Mesodermal cell (in vitro differentiated cells): ENCODE measurements at regions not wholly inside any gene's neighbourhood (a gene's known extent, or its start where the extent isn't known, plus 50 kb on each side); places are given as distances from the start of the nearest gene placed in this dataset.

Experiments
- H3K27ac ChIP-seq: 2 replicates; pipeline ENCODE4 v1.7.0; 2013; ENCODE audit warnings: mild to moderate bottlenecking, low read depth, low read length, moderate library complexity; ENCODE audit not compliant: severe bottlenecking
- H3K36me3 ChIP-seq: 2 replicates; pipeline ENCODE4 v1.7.1; 2013; ENCODE audit warnings: mild to moderate bottlenecking, low read length, moderate library complexity; ENCODE audit not compliant: control insufficient read depth, insufficient read depth
- H3K4me1 ChIP-seq: one replicate; pipeline ENCODE4 v1.7.1; 2013; ENCODE audit warnings: mild to moderate bottlenecking, low read length; ENCODE audit not compliant: insufficient read depth, control insufficient read depth, poor library complexity, severe bottlenecking
- H3K4me3 ChIP-seq: 2 replicates; pipeline ENCODE4 v1.7.0; 2013; ENCODE audit warnings: low read length, control low read depth, mild to moderate bottlenecking; ENCODE audit not compliant: insufficient read depth, poor library complexity, severe bottlenecking; ENCODE audit errors: extremely low read depth
- H3K9me3 ChIP-seq: 2 replicates; pipeline ENCODE4 v1.7.1; 2013; ENCODE audit warnings: mild to moderate bottlenecking, low read length, moderate library complexity; ENCODE audit not compliant: control insufficient read depth
- WGBS, 2 experiments: methylation state at CpG; one replicate each; pipeline ENCODE4 v1.1.5; 2013; ENCODE audit warnings: missing lambda C conversion rate in 2 of 2; ENCODE audit not compliant: insufficient coverage in 2 of 2; 5-methylcytosine and 5-hydroxymethylcytosine counted together

DNA sequence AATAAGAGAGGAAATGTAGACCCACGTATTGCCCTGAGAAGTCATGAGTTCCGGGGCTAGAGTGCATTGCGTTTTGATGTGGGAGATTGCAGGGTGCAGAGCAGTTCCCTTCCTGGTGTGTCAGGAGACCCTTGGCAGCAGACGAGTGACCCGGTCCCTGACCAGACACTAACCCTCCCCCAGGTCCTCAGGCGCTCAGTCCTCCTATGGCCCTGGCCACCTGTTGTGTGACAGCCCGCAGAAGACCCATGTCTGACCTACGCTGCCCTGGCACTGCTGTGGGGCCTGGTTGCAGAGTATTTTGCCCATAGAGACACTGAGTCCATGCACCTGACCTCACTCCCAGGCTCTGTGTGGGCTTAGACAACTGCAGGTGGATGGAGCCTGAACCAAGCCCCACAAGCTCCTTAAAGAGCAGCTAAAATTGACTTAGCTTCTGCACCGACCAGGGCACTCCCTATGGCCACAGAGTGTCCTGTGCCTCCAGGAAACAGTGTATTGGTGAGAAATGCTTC lies 833.8 kb downstream of the TBC1D22A start:
- H3K36me3 ChIP-seq: no peaks in the 10 kb centered on the region
- no peak overlapping the region for H3K27ac ChIP-seq
- H3K4me1 ChIP-seq: no peaks in the 10 kb centered on the region
- 78 to 82% methylated on average over 6 to 7 of the region's 9 CpGs for WGBS, 2 experiments
- no peak overlapping the region for H3K4me3 ChIP-seq
- H3K9me3 ChIP-seq: peaks cover 29% of the 10 kb centered on the region

DNA sequence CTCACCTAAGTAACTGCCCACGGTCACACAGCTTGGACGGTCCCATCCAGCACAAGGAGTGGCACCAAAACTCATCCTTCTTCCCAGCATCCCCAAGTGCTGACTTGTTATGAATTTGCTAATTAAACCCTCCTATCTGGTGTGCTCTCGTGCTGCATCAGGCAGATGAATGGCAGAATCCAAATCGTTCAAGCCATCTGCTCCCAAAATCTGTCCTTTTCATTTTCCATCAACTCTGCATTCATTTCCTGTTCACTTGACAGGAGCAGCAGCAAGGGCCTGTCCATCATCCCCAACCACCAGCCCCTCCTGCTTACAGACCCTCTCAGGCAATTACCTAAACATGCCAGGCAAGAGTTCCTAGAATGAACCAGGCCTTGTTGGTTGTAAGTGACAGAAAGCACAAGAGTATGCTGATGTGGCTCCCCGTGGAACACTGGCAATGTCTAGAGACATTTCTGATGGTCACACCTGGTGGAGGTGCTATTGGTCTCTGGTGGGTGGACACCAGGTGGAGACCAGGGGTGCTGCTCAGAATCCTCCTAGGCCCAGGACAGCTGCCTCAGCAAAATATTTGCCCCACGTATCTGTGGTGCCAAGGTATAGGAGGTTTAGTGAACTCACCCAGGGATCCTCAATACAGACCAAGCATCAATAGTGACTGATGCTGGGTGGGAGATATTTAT lies 832.5 kb downstream of the TBC1D22A start:
- peaks cover 29% of the 10 kb centered on the region for H3K9me3 ChIP-seq
- no peak overlapping the region for H3K27ac ChIP-seq
- H3K4me1 ChIP-seq: no peaks in the 10 kb centered on the region
- no peaks in the 10 kb centered on the region for H3K36me3 ChIP-seq
- H3K4me3 ChIP-seq: no peak overlapping the region
- WGBS, 2 experiments: 83 to 85% methylated on average over 4 to 6 of the region's 6 CpGs

DNA sequence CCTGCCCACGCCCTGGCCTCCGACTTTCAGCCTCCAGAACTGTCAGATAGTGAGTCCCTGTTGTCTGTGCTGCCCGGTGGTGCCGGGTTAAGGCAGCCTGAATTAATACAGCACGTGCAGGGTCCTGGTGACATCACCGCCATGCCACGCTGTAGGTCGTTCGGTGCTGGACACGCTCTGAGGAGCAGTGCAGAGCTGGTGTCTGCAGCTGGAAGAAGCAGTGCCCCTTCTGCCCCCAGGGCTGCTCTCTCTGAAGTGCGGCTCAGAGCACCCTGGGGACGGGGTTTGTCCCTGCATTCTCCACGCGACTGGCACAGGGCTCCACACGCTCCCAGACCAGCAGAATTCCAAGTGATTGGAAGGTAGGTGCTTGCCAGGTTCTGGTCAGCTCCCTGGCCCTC lies 831.5 kb downstream of the TBC1D22A start:
- H3K4me3 ChIP-seq: no peak overlapping the region
- no peaks in the 10 kb centered on the region for H3K4me1 ChIP-seq
- peaks cover 30% of the 10 kb centered on the region for H3K9me3 ChIP-seq
- no peaks in the 10 kb centered on the region for H3K36me3 ChIP-seq
- no peak overlapping the region for H3K27ac ChIP-seq
- 91 to 93% methylated on average over 11 to 15 of the region's 15 CpGs for whole genome bisulfite sequencing, 2 experiments

DNA sequence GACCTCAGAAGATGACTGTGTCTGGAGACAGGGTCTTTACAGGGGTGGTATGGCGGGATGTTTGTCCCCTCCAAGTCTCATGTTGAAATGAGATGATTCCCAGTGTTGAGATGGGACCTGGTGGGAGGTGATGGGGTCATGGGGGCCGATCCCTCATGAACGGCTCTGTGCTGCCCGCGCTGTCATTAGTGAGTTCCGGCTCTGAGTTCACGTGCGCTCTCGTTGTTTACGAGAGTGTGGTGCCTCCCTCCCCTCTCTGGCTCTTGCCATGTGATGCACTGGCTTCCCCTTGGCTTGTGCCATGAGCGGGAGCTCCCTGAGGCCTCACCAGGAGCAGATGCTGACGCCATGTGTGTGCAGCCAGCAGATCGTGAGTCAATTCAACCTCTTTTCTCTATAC lies 830.8 kb downstream of the TBC1D22A start:
- Histone ChIP-seq H3K36me3 (no peaks in the 10 kb centered on the region), H3K9me3 (peaks cover 30% of the 10 kb centered on the region), H3K4me3 (no peak overlapping the region), H3K27ac (no peak overlapping the region), H3K4me1 (no peaks in the 10 kb centered on the region)
- WGBS, 2 experiments: 84 to 86% methylated on average over 10 to 12 of the region's 13 CpGs

DNA sequence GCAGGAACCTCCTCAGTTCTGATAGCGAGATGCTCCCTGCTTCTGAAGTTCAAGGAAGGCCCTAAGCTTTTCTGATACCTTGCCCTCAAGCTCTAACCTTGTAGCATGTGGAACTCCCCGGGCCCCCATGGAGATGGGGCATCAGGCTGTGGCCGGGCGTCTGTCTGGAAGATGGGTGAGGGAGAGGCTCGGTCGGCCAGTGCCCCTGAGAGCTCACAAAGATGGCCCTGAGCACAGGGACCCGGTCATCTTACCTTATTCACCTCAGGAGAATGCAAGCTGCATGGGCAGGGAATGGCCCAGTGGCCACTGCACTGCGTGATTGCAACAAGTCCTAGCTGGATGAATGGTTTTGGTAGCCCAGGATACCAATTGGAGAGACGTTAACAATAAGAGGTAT lies 830.3 kb downstream of the TBC1D22A start:
- Histone ChIP-seq H3K4me1 (no peaks in the 10 kb centered on the region), H3K36me3 (no peaks in the 10 kb centered on the region), H3K9me3 (peaks cover 32% of the 10 kb centered on the region), H3K27ac (no peak overlapping the region), H3K4me3 (no peak overlapping the region)
- 75 to 79% methylated on average over 8 to 9 of the region's 9 CpGs for WGBS, 2 experiments

DNA sequence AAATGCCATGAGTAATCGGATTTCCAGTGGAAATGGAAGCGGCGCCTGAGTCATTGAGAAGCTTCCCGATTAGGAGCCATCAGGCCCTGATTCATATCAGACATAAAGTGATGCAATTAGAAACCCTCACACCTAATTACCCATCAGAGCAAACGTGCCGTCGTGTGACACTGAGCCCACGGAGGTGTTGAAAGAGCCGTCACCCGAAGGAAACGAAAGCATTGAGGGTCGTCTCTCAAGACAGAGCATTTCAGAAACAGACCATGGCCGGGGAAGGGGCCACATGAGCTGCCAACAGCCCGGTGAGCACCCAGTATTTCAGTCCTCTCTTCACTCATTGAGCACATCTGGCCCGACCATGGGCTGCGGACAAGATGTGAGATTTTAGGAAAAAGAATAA lies 829.3 kb downstream of the TBC1D22A start:
- 88 to 90% methylated on average over 13 of the region's 16 CpGs for WGBS, 2 experiments
- H3K36me3 ChIP-seq: no peaks in the 10 kb centered on the region
- H3K4me3 ChIP-seq: no peak overlapping the region
- no peak overlapping the region for H3K27ac ChIP-seq
- H3K4me1 ChIP-seq: no peaks in the 10 kb centered on the region
- peaks cover 37% of the 10 kb centered on the region for H3K9me3 ChIP-seq

DNA sequence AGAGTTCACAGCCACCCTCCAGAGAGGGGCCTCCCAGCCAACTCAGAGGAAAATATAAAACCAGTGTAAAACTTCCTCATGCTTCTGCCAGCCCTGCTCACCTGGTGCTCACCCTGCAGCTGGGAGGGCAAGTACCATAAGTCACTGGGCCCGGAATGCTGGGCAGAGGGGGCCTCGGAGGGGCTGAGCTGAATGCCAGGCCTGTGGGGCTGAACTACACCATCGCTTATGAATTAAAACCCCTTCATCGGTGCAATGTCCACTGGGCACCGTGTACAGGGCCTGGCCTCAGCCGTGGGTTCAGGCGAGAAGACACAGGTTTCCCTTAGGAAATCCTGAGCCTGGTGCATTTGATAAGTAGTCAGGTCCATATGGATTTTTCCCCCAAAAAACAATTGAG lies 828.6 kb downstream of the TBC1D22A start:
- no peak overlapping the region for H3K27ac ChIP-seq
- H3K9me3 ChIP-seq: peaks cover 35% of the 10 kb centered on the region
- no peak overlapping the region for H3K4me3 ChIP-seq
- H3K4me1 ChIP-seq: no peaks in the 10 kb centered on the region
- WGBS, 2 experiments: 91% methylated on average over 7 of the region's 7 CpGs
- H3K36me3 ChIP-seq: no peaks in the 10 kb centered on the region

DNA sequence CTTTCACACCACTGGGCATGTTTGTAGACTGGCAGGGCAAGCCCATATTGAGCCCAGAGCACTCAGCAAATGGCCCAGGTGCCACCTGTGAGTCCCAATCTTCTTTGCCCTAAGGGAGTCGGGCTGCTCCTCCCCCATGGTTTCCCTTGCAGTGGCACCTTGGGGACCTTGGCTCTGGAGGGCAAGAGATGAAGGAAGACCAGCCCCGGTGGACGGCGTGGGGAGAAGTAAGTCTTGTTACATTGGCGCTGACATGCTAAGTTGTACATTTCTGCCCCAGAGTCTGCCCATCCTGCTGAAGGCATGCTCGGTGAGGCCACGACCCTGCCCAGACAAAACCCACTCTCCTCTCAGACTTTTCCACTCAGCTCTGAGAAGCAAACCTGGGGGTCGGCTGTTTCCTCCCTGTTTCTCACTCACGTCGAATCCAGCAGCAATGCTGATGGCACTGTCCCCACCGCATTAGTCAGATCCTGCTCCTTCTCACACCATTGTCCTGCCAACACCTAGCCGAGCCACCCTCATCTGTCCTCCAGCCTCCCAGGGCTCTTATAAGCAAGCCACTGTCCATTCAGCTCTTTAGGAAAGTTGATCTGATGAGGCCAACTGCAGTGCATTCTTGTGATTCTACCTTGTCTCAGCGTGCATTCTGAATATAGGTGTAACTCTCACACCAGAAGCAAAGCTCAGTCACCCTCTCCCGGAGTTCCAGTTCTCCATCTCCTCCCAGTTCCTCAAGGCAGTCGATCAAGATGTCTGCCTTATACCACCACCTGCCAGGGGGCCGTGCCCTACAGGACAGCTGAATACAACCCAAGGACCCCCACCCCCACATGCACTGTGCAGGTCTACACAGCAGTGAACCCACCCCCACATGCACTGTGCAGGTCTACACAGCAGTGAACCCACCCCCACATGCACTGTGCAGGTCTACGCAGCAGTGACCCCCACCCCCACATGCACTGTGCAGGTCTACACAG lies 827.1 kb downstream of the TBC1D22A start:
- no peak overlapping the region for H3K4me3 ChIP-seq
- no peaks in the 10 kb centered on the region for H3K36me3 ChIP-seq
- H3K27ac ChIP-seq: no peak overlapping the region
- no peaks in the 10 kb centered on the region for H3K4me1 ChIP-seq
- WGBS, 2 experiments: 89 to 90% methylated on average over 14 to 15 of the region's 17 CpGs
- H3K9me3 ChIP-seq: peaks cover 36% of the 10 kb centered on the region

DNA sequence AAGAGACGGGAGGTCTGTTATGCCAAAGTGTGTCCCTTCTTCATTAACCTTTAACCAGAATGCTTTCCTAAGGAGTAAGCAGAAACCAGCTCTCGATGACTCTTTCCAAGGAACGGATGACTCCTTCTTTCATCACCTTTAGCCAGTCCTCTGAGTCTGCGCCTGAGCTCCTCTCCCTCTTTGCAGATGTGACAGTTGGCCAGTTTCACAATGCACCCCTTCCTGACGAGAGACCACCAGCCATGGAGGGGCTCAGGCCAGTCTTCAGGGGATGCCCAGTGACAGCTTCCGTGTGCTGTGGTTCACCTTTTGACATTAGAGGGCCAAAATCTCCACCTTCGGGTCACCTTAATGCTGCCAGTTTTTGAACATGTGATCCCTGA lies 826.1 kb downstream of the TBC1D22A start:
- Histone ChIP-seq H3K36me3 (no peaks in the 10 kb centered on the region), H3K9me3 (peaks cover 41% of the 10 kb centered on the region), H3K4me3 (no peak overlapping the region), H3K4me1 (no peaks in the 10 kb centered on the region), H3K27ac (no peak overlapping the region)
- 86 to 94% methylated on average over 7 of the region's 7 CpGs for WGBS, 2 experiments

DNA sequence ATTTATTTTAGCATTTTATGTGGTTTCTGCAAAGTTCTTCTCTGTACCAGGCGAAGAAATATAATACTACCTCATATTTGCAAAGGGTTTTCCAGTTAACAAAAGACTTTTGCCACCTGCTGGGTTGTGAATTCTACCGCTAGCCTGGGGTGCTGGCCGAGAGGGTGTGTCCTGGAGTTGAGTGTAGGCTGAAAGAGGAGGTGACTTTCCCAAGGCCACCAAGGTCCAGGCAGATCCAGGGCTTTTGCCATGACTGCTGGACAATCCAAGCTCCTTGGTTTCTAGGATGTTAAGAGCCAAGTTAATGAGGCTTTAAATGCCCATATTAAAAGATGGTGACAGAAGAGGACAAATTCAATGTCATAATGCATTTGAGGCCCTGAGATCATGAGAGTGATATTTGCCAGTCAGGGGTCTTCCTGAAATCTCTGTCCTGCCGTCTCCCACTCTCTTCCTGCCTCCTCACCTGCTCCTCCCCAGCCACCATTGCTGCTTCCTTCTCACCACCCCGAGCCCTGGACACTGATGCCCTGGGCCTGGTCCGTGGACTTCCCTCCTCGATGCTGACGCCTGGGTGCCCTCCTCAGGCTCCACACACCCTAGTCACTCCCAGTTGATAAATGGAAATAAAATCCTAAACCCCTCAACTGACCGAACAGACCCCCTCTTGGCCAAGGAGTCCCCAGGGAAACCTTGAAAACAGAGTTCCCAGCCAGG lies 825.6 kb downstream of the TBC1D22A start:
- Histone ChIP-seq H3K4me3 (no peak overlapping the region), H3K36me3 (no peaks in the 10 kb centered on the region), H3K9me3 (peaks cover 43% of the 10 kb centered on the region), H3K4me1 (no peaks in the 10 kb centered on the region), H3K27ac (no peak overlapping the region)
- WGBS, 2 experiments: 78 to 88% methylated on average over 3 to 8 of the region's 9 CpGs
